H1 (cell line): ENCODE measurements at regions not wholly inside any gene's neighbourhood (a gene's known extent, or its start where the extent isn't known, plus 50 kb on each side); places are given as distances from the start of the nearest gene placed in this dataset.

Source experiments
- CHD1 ChIP-seq: IDR thresholded peaks from 2 replicates; pipeline ENCODE4 v1.6.1; 2012; ENCODE audit warnings: low read depth, low read length, improper control_type of control experiment
- CTBP2 ChIP-seq: IDR thresholded peaks from 2 replicates; pipeline ENCODE4 v1.7.0; 2011; ENCODE audit warnings: borderline replicate concordance, mild to moderate bottlenecking, moderate library complexity, mixed read lengths, low read length; ENCODE audit not compliant: insufficient read depth, insufficient read length
- GTF2F1 ChIP-seq: IDR thresholded peaks from 2 replicates; pipeline ENCODE4 v1.6.1; 2012; ENCODE audit warnings: low read depth, low read length, improper control_type of control experiment, borderline replicate concordance
- JUND ChIP-seq: IDR thresholded peaks from 2 replicates; pipeline ENCODE4 v1.6.1; 2011; ENCODE audit warnings: mild to moderate bottlenecking, improper control_type of control experiment, low read length
- POLR2A ChIP-seq, 2 experiments: IDR thresholded peaks; 1 replicate in 1 of 2; 2 replicates in 1 of 2; pipeline ENCODE4 v1.6.1; 2011; ENCODE audit warnings: low read depth in 2 of 2, low read length in 2 of 2, mild to moderate bottlenecking in 2 of 2; ENCODE audit errors: control extremely low read depth in 1 of 2
- POLR2AphosphoS5 ChIP-seq: IDR thresholded peaks from 2 replicates; pipeline ENCODE4 v1.6.1; 2011; ENCODE audit warnings: low read depth, low read length
- TF ChIP-seq, protein P1 (sequence below): fragments of 300-600 bp; sonication (generic); IDR thresholded peaks from 2 replicates; pipeline ENCODE4 v1.7.1; 2012; ENCODE audit warnings: low read length, moderate library complexity, mild to moderate bottlenecking, inconsistent platforms; ENCODE audit not compliant: insufficient replicate concordance

DNA sequence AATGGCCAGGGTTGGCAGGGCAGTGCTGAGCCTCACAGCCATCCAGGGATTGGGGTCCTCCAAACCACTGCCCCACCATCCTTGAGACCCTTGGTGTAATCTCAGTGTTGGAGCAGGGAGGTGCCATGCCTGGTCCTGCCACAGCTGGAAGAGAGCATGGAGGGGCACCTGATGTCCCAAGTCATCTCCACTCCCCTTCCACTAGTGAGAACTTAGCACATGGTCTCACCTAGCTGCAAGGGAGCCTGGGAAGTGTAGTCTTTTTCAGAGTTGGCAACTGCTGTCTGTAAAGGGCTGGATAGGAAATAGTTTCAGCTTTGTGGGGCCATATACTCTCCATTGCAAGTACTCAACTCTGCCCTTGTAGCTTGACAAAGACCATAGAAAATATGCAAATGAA lies 238.7 kb downstream of the RPS24 start (continued):
- TF ChIP-seq, protein P1, sequence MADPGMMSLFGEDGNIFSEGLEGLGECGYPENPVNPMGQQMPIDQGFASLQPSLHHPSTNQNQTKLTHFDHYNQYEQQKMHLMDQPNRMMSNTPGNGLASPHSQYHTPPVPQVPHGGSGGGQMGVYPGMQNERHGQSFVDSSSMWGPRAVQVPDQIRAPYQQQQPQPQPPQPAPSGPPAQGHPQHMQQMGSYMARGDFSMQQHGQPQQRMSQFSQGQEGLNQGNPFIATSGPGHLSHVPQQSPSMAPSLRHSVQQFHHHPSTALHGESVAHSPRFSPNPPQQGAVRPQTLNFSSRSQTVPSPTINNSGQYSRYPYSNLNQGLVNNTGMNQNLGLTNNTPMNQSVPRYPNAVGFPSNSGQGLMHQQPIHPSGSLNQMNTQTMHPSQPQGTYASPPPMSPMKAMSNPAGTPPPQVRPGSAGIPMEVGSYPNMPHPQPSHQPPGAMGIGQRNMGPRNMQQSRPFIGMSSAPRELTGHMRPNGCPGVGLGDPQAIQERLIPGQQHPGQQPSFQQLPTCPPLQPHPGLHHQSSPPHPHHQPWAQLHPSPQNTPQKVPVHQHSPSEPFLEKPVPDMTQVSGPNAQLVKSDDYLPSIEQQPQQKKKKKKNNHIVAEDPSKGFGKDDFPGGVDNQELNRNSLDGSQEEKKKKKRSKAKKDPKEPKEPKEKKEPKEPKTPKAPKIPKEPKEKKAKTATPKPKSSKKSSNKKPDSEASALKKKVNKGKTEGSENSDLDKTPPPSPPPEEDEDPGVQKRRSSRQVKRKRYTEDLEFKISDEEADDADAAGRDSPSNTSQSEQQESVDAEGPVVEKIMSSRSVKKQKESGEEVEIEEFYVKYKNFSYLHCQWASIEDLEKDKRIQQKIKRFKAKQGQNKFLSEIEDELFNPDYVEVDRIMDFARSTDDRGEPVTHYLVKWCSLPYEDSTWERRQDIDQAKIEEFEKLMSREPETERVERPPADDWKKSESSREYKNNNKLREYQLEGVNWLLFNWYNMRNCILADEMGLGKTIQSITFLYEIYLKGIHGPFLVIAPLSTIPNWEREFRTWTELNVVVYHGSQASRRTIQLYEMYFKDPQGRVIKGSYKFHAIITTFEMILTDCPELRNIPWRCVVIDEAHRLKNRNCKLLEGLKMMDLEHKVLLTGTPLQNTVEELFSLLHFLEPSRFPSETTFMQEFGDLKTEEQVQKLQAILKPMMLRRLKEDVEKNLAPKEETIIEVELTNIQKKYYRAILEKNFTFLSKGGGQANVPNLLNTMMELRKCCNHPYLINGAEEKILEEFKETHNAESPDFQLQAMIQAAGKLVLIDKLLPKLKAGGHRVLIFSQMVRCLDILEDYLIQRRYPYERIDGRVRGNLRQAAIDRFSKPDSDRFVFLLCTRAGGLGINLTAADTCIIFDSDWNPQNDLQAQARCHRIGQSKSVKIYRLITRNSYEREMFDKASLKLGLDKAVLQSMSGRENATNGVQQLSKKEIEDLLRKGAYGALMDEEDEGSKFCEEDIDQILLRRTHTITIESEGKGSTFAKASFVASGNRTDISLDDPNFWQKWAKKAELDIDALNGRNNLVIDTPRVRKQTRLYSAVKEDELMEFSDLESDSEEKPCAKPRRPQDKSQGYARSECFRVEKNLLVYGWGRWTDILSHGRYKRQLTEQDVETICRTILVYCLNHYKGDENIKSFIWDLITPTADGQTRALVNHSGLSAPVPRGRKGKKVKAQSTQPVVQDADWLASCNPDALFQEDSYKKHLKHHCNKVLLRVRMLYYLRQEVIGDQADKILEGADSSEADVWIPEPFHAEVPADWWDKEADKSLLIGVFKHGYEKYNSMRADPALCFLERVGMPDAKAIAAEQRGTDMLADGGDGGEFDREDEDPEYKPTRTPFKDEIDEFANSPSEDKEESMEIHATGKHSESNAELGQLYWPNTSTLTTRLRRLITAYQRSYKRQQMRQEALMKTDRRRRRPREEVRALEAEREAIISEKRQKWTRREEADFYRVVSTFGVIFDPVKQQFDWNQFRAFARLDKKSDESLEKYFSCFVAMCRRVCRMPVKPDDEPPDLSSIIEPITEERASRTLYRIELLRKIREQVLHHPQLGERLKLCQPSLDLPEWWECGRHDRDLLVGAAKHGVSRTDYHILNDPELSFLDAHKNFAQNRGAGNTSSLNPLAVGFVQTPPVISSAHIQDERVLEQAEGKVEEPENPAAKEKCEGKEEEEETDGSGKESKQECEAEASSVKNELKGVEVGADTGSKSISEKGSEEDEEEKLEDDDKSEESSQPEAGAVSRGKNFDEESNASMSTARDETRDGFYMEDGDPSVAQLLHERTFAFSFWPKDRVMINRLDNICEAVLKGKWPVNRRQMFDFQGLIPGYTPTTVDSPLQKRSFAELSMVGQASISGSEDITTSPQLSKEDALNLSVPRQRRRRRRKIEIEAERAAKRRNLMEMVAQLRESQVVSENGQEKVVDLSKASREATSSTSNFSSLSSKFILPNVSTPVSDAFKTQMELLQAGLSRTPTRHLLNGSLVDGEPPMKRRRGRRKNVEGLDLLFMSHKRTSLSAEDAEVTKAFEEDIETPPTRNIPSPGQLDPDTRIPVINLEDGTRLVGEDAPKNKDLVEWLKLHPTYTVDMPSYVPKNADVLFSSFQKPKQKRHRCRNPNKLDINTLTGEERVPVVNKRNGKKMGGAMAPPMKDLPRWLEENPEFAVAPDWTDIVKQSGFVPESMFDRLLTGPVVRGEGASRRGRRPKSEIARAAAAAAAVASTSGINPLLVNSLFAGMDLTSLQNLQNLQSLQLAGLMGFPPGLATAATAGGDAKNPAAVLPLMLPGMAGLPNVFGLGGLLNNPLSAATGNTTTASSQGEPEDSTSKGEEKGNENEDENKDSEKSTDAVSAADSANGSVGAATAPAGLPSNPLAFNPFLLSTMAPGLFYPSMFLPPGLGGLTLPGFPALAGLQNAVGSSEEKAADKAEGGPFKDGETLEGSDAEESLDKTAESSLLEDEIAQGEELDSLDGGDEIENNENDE, result no peak
- no peak for TF ChIP-seq GTF2F1
- no peak for TF ChIP-seq POLR2A (IDR thresholded peaks at IDR 0.05; ENCODE audit: control extremely low read depth in 1 of 2, low read depth in 2 of 2, low read length in 2 of 2)
- TF ChIP-seq CTBP2, result no peak
- no peak for TF ChIP-seq JUND
- no peak for TF ChIP-seq CHD1
- no peak for TF ChIP-seq POLR2AphosphoS5
